BLaER1 (cell line): ENCODE measurements at regions not wholly inside any gene's neighbourhood (a gene's known extent, or its start where the extent isn't known, plus 50 kb on each side); places are given as distances from the start of the nearest gene placed in this dataset.

Source experiments
- H3K27ac ChIP-seq: shearing (Covaris generic); formaldehyde crosslinking; 2 replicates; pipeline ENCODE4 v1.8.1; 2022
- H3K27me3 ChIP-seq: shearing (Covaris generic); formaldehyde crosslinking; 2 replicates; pipeline ENCODE4 v1.8.1; 2022
- H3K36me3 ChIP-seq: shearing (Covaris generic); formaldehyde crosslinking; 2 replicates; pipeline ENCODE4 v1.8.1; 2022
- H3K4me1 ChIP-seq: shearing (Covaris generic); formaldehyde crosslinking; 2 replicates; pipeline ENCODE4 v1.8.1; 2022
- H3K4me2 ChIP-seq: shearing (Covaris generic); formaldehyde crosslinking; 2 replicates; pipeline ENCODE4 v1.8.1; 2022
- H3K4me3 ChIP-seq: shearing (Covaris generic); formaldehyde crosslinking; 2 replicates; pipeline ENCODE4 v1.8.1; 2022
- H3K9ac ChIP-seq: shearing (Covaris generic); formaldehyde crosslinking; 2 replicates; pipeline ENCODE4 v1.8.1; 2022
- H3K9me3 ChIP-seq: shearing (Covaris generic); formaldehyde crosslinking; 2 replicates; pipeline ENCODE4 v1.8.1; 2022
- H4K20me1 ChIP-seq: shearing (Covaris generic); formaldehyde crosslinking; 2 replicates; pipeline ENCODE4 v1.8.1; 2022
- Cebpa-rat ChIP-seq: shearing (Covaris generic); IDR thresholded peaks from 2 replicates; pipeline ENCODE4 v1.8.1; 2022

- Histone ChIP-seq H3K27me3 (no peaks in the 10 kb centered on the region), H3K9ac (no peak overlapping the region), H3K9me3 (no peaks in the 10 kb centered on the region), H3K27ac (no peak overlapping the region), H3K36me3 (no peaks in the 10 kb centered on the region), H4K20me1 (no peaks in the 10 kb centered on the region), H3K4me3 (no peak overlapping the region), H3K4me1 (peaks cover 18% of the 10 kb centered on the region), H3K4me2 (peak overlapping the region; percentile 42)
- no peak for TF ChIP-seq Cebpa-rat
Measured at GRCh38 chr5:174323878-174324281, 278.4 kb downstream of the NSG2 start.

- no peak overlapping the region for H3K4me3 ChIP-seq
- no peak overlapping the region for H3K4me2 ChIP-seq
- no peaks in the 10 kb centered on the region for H4K20me1 ChIP-seq
- peaks cover 21% of the 10 kb centered on the region for H3K4me1 ChIP-seq
- H3K27ac ChIP-seq, result no peak overlapping the region
- TF ChIP-seq Cebpa-rat, result no peak
- H3K9me3 ChIP-seq, result no peaks in the 10 kb centered on the region
- H3K27me3 ChIP-seq, result no peaks in the 10 kb centered on the region
- no peaks in the 10 kb centered on the region for H3K36me3 ChIP-seq
- no peak overlapping the region for H3K9ac ChIP-seq
Measured at GRCh38 chr5:174324680-174325079, 279.2 kb downstream of the NSG2 start.

GRCh38 chr5:174325431-174325830 lies 279.9 kb downstream of the NSG2 start:
- H3K9me3 ChIP-seq, result no peaks in the 10 kb centered on the region
- H3K4me1 ChIP-seq, result peaks cover 21% of the 10 kb centered on the region
- H3K27ac ChIP-seq, result no peak overlapping the region
- H3K36me3 ChIP-seq, result no peaks in the 10 kb centered on the region
- no peak overlapping the region for H3K9ac ChIP-seq
- H4K20me1 ChIP-seq, result no peaks in the 10 kb centered on the region
- no peak for TF ChIP-seq Cebpa-rat
- H3K4me2 ChIP-seq, result no peak overlapping the region
- no peak overlapping the region for H3K4me3 ChIP-seq
- no peaks in the 10 kb centered on the region for H3K27me3 ChIP-seq

GRCh38 chr5:174325961-174326360 lies 280.5 kb downstream of the NSG2 start:
- no peak overlapping the region for H3K27ac ChIP-seq
- no peak for TF ChIP-seq Cebpa-rat
- H3K4me3 ChIP-seq, result no peak overlapping the region
- peaks cover 21% of the 10 kb centered on the region for H3K4me1 ChIP-seq
- H4K20me1 ChIP-seq, result no peaks in the 10 kb centered on the region
- no peaks in the 10 kb centered on the region for H3K27me3 ChIP-seq
- H3K9ac ChIP-seq, result no peak overlapping the region
- H3K36me3 ChIP-seq, result no peaks in the 10 kb centered on the region
- no peaks in the 10 kb centered on the region for H3K9me3 ChIP-seq
- H3K4me2 ChIP-seq, result no peak overlapping the region

DNA sequence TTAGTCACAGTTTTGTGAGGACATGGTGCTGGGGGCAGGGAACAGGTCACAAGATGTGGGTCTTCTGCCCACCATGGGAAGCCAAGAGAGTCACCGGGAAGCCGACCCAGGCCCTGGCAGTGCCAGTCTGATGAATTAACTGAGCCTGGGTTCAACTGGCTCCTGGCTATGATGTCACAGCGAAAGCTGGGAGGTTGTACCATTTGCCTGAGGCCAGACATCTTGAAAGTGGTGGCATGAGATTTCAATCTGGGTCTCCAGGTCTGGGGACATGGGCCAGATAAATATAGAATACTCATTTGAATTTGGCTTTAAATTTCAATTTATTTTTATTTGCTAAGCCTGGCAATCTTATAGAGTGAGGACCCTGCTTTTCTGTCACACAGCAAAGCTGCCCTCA lies 280.9 kb downstream of the NSG2 start:
- H3K27me3 ChIP-seq, result no peaks in the 10 kb centered on the region
- H3K4me2 ChIP-seq, result no peak overlapping the region
- H3K9ac ChIP-seq, result no peak overlapping the region
- no peak overlapping the region for H3K27ac ChIP-seq
- H3K4me3 ChIP-seq, result no peak overlapping the region
- no peak for TF ChIP-seq Cebpa-rat
- peaks cover 21% of the 10 kb centered on the region for H3K4me1 ChIP-seq
- H4K20me1 ChIP-seq, result no peaks in the 10 kb centered on the region
- H3K9me3 ChIP-seq, result no peaks in the 10 kb centered on the region
- H3K36me3 ChIP-seq, result no peaks in the 10 kb centered on the region

GRCh38 chr5:174327317-174327864 lies 281.9 kb downstream of the NSG2 start:
- no peaks in the 10 kb centered on the region for H4K20me1 ChIP-seq
- no peak overlapping the region for H3K4me2 ChIP-seq
- no peaks in the 10 kb centered on the region for H3K9me3 ChIP-seq
- TF ChIP-seq Cebpa-rat, result no peak
- H3K36me3 ChIP-seq, result no peaks in the 10 kb centered on the region
- H3K4me3 ChIP-seq, result no peak overlapping the region
- H3K27ac ChIP-seq, result no peak overlapping the region
- H3K4me1 ChIP-seq, result peaks cover 21% of the 10 kb centered on the region
- no peak overlapping the region for H3K9ac ChIP-seq
- no peaks in the 10 kb centered on the region for H3K27me3 ChIP-seq

- Histone ChIP-seq H3K9me3 (no peaks in the 10 kb centered on the region), H3K4me1 (peaks cover 21% of the 10 kb centered on the region), H3K27ac (no peak overlapping the region), H3K4me3 (no peak overlapping the region), H3K27me3 (no peaks in the 10 kb centered on the region), H4K20me1 (no peaks in the 10 kb centered on the region), H3K36me3 (no peaks in the 10 kb centered on the region), H3K9ac (no peak overlapping the region), H3K4me2 (no peak overlapping the region)
- TF ChIP-seq Cebpa-rat, result no peak
Measured at GRCh38 chr5:174327896-174328295, 282.4 kb downstream of the NSG2 start.

DNA sequence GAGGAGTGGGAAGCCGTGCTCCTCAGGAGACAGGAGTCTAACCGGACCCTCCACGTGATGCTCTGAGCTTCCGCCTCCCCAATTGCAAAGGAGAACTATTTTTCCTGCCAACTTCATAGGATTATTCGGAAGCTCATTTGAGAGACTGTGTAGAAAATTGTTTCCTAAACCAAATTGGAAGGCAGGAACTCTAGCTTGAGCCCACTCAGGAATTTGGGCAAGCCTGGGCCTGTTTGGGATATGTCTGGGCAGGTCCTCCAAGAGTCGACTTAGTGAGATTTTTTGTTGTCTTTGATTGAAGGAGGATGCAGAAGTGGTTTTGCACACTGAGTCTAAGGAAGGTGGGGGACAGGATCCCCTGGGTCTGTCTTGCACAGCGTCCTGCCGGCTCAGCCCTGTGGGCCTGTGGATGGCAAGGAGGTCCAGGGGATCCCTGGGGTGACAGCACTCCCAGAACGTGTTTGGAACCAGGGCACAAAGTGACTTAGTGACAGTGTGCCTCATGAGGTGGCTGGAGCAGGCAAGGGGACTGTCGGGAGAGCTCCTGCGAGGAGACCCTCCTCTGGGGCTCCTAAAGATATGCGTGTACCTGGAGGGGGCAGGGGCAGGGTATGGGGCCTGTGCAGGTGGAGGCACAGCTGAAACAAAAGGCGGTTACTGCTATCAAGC lies 283.3 kb downstream of the NSG2 start:
- H4K20me1 ChIP-seq, result no peaks in the 10 kb centered on the region
- H3K4me3 ChIP-seq, result no peak overlapping the region
- H3K27ac ChIP-seq, result peak overlapping the region; percentile 49
- H3K36me3 ChIP-seq, result no peaks in the 10 kb centered on the region
- TF ChIP-seq Cebpa-rat, result no peak
- H3K4me1 ChIP-seq, result peaks cover 18% of the 10 kb centered on the region
- no peaks in the 10 kb centered on the region for H3K9me3 ChIP-seq
- no peak overlapping the region; the same call in 1 of the 2 replicates for H3K4me2 ChIP-seq
- H3K27me3 ChIP-seq, result no peaks in the 10 kb centered on the region
- peak overlapping the region; percentile 38; the same call in 1 of the 2 replicates for H3K9ac ChIP-seq

DNA sequence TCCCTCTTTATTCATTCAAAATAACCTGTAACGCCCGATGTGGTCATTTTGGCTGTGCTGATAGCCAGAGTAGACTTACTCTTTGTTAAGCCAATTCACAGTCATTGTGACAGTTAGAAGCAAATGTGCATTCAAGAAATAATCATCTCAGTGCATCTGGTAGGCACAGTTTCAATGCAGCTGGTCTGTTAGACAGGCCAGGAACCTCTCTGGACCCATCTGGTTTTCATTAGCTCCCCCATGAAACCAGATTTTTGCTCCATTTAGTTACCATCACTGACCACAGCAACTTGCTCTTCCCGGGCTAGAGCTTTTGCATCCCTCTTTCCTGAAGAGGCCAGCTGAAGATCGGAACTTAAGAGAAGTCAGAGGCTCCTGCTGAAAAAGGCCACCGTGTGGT lies 284.2 kb downstream of the NSG2 start:
- Histone ChIP-seq H3K27ac (no peak overlapping the region), H3K27me3 (no peaks in the 10 kb centered on the region), H3K9ac (no peak overlapping the region), H4K20me1 (no peaks in the 10 kb centered on the region), H3K4me2 (no peak overlapping the region), H3K4me1 (peaks cover 12% of the 10 kb centered on the region; the same call in 1 of the 2 replicates), H3K4me3 (no peak overlapping the region), H3K9me3 (no peaks in the 10 kb centered on the region), H3K36me3 (no peaks in the 10 kb centered on the region)
- no peak for TF ChIP-seq Cebpa-rat

DNA sequence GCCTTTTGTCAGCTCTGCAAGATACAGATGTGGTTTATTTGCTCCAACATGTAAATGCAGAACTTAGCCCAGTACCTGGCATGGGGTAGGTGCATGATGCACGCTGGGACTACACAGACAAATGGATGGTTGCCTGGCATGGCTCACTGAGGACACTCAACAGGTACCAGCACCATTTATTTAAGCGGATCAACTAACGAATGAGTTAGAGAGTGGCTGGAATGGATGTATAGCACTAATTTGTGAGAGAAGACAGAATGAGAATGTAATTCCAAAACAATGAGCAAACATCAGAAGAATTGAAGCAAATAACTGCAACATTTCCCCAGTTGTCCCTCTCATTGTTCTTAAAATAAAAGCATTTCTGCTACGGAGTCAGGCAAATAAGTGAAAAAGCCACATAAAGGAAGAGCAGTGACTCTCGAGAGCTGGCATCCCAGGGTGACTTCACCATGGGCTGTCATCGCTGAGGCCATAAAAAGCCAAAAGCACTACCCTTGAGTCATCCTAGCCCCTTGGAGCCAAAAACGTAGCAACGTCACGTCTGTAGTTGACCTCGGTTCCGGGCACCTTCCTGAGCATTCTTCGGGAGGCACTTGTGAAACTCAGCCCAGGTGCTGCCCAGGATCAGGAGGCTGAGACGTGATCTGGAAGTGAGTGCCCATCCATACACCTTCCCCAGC lies 290.3 kb downstream of the NSG2 start:
- H3K4me3 ChIP-seq, result no peak overlapping the region
- no peak for TF ChIP-seq Cebpa-rat
- H3K9ac ChIP-seq, result no peak overlapping the region
- H3K9me3 ChIP-seq, result no peaks in the 10 kb centered on the region
- no peak overlapping the region for H3K27ac ChIP-seq
- H3K27me3 ChIP-seq, result peaks cover 30% of the 10 kb centered on the region
- H3K4me1 ChIP-seq, result no peaks in the 10 kb centered on the region
- no peaks in the 10 kb centered on the region for H4K20me1 ChIP-seq
- H3K4me2 ChIP-seq, result no peak overlapping the region
- no peaks in the 10 kb centered on the region for H3K36me3 ChIP-seq
